MM.1S (cell line): ENCODE measurements at regions not wholly inside any gene's neighbourhood (a gene's known extent, or its start where the extent isn't known, plus 50 kb on each side); places are given as distances from the start of the nearest gene placed in this dataset.

ENCODE experiments used
- EZH2phosphoT487 ChIP-seq: fragments of 300-600 bp; sonication (generic); IDR thresholded peaks from 2 replicates; pipeline ENCODE4 v1.6.1; 2018; ENCODE audit warnings: antibody characterized with exemption, low read length
- TF ChIP-seq, protein P1 (sequence below): fragments of 300-600 bp; sonication (generic); IDR thresholded peaks from 2 replicates; pipeline ENCODE4 v1.5.1; 2016; ENCODE audit warnings: antibody characterized with exemption, low read length, mixed read lengths

DNA sequence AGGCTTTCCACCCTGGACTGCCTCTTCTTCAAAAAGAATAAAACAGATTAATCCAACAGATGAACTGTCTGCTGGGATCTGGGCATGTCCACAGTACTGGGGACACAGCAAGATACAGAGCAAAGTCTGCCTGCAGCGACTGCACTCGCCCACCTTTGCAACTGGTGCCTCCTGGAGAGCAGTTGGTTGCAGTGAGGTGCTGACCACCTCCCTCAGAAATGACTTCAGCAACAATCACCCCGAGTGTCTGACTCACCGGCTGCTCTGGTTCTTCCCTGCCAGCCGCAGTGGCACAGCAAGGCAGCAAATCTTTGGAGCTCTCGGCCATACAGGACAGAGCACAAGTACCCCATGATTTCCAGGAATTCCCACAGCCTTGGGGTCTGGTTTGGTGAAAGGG, 179.7 kb downstream of the ANAPC1 start:
- TF ChIP-seq, protein P1, sequence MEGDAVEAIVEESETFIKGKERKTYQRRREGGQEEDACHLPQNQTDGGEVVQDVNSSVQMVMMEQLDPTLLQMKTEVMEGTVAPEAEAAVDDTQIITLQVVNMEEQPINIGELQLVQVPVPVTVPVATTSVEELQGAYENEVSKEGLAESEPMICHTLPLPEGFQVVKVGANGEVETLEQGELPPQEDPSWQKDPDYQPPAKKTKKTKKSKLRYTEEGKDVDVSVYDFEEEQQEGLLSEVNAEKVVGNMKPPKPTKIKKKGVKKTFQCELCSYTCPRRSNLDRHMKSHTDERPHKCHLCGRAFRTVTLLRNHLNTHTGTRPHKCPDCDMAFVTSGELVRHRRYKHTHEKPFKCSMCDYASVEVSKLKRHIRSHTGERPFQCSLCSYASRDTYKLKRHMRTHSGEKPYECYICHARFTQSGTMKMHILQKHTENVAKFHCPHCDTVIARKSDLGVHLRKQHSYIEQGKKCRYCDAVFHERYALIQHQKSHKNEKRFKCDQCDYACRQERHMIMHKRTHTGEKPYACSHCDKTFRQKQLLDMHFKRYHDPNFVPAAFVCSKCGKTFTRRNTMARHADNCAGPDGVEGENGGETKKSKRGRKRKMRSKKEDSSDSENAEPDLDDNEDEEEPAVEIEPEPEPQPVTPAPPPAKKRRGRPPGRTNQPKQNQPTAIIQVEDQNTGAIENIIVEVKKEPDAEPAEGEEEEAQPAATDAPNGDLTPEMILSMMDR, result no peak
- TF ChIP-seq EZH2phosphoT487, result no peak
